GM12892 (cell line): ENCODE measurements at regions not wholly inside any gene's neighbourhood (a gene's known extent, or its start where the extent isn't known, plus 50 kb on each side); places are given as distances from the start of the nearest gene placed in this dataset.

ENCODE experiments used
- POLR2A ChIP-seq: IDR thresholded peaks from 2 replicates; pipeline ENCODE4 v1.6.1; 2011; ENCODE audit warnings: low read depth, low read length, control low read depth
- POLR2AphosphoS5 ChIP-seq: IDR thresholded peaks from 2 replicates; pipeline ENCODE4 v1.6.1; 2011; ENCODE audit warnings: low read depth, low read length, control low read depth
- TAF1 ChIP-seq: IDR thresholded peaks from 2 replicates; pipeline ENCODE4 v1.6.1; 2011; ENCODE audit warnings: low read depth, mild to moderate bottlenecking, control low read depth, low read length, borderline replicate concordance

GRCh38 chr4:161010227-161010626 is 1153.6 kb downstream of the FSTL5 start:
- TF ChIP-seq POLR2A (no peak), POLR2AphosphoS5 (no peak), TAF1 (no peak)
